CD4-positive, CD25-positive, alpha-beta regulatory T cell (primary cell): ENCODE measurements at regions not wholly inside any gene's neighbourhood (a gene's known extent, or its start where the extent isn't known, plus 50 kb on each side); places are given as distances from the start of the nearest gene placed in this dataset.

ENCODE experiments used
- ATAC-seq, 2 donors: fragments of 150-1000 bp; cut with Tn5 transposase; one replicate each; pipeline ENCODE4 v1.10.0; 2021; ENCODE audit warnings: low read depth in 2 of 2, moderate number of reproducible peaks in 2 of 2, moderate library complexity in 1 of 2
- DNase-seq, 3 donors: peaks; one replicate each; pipeline versions ENCODE4 v3.0.0 to v3.0.0-alpha.2; 2012 to 2022; ENCODE audit warnings: mixed read lengths in 1 of 3
- H3K27ac ChIP-seq: one replicate; pipeline ENCODE4 v1.7.0; 2013; ENCODE audit warnings: mild to moderate bottlenecking, low read length; ENCODE audit not compliant: insufficient read depth, poor library complexity, severe bottlenecking
- H3K27me3 ChIP-seq: one replicate; pipeline ENCODE4 v1.7.0; 2013; ENCODE audit warnings: low read length; ENCODE audit not compliant: control insufficient read depth, insufficient read depth
- H3K36me3 ChIP-seq: one replicate; pipeline ENCODE4 v1.7.0; 2013; ENCODE audit warnings: mild to moderate bottlenecking, low read length, moderate library complexity; ENCODE audit not compliant: control insufficient read depth, insufficient read depth
- H3K4me1 ChIP-seq: 2 replicates; pipeline ENCODE4 v1.7.0; 2013; ENCODE audit warnings: mild to moderate bottlenecking, low read length; ENCODE audit not compliant: insufficient read depth, control insufficient read depth, poor library complexity, severe bottlenecking
- H3K4me3 ChIP-seq: one replicate; pipeline ENCODE4 v1.7.0; 2013; ENCODE audit warnings: low read depth, mild to moderate bottlenecking, low read length, moderate library complexity
- H3K9me3 ChIP-seq, 2 experiments: 1 replicate in 1 of 2; 2 replicates in 1 of 2; pipeline ENCODE4 v1.7.0; 2013; ENCODE audit warnings: low read length in 2 of 2, mild to moderate bottlenecking in 1 of 2, moderate library complexity in 1 of 2; ENCODE audit not compliant: control insufficient read depth in 2 of 2
- H3K27ac Mint-ChIP-seq, 3 donors: one replicate each; pipeline ENCODE4 v1.8.0; 2020 to 2022; ENCODE audit warnings: mild to moderate bottlenecking in 3 of 3, mixed read lengths in 3 of 3, moderate library complexity in 2 of 3
- H3K27me3 Mint-ChIP-seq: one replicate; pipeline ENCODE4 v1.8.0; 2022; ENCODE audit warnings: mild to moderate bottlenecking, mixed read lengths
- H3K36me3 Mint-ChIP-seq: one replicate; pipeline ENCODE4 v1.8.0; 2020; ENCODE audit warnings: mixed read lengths
- H3K4me1 Mint-ChIP-seq, 4 donors: one replicate each; pipeline ENCODE4 v1.8.0; 2020 to 2022; ENCODE audit warnings: mixed read lengths in 4 of 4, mild to moderate bottlenecking in 1 of 4
- H3K4me3 Mint-ChIP-seq, 4 donors: one replicate each; pipeline ENCODE4 v1.8.0; 2020 to 2022; ENCODE audit warnings: mild to moderate bottlenecking in 4 of 4, mixed read lengths in 4 of 4, moderate library complexity in 3 of 4
- H3K9me3 Mint-ChIP-seq, 7 donors: one replicate each; pipeline ENCODE4 v1.8.0; 2020 to 2022; ENCODE audit warnings: mixed read lengths in 7 of 7, mild to moderate bottlenecking in 3 of 7, moderate library complexity in 2 of 7

DNA sequence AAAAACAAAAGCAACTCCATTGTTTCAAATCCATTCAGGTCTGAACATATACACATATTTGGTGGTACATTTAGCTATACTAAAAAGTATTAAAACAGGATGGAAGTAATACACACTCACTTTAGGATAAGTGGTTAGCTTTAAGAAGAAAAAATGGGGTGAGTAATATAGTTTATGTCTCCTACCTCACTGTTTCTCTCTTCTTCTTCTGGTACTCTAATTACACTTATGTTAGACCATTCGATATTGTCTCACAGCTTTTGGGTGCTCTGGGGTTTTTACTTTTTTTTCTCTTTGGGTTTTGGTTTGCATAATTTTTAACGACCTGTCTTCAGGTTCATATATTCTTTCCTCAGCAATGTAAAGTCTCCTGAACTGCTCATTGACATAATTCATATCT, 75.4 kb upstream of the AKAP13 start:
- H3K27ac ChIP-seq: no peak overlapping the region
- no peaks in the 10 kb centered on the region for H3K27me3 ChIP-seq
- Mint-ChIP-seq H3K27me3 (no peaks in the 10 kb centered on the region), H3K36me3 (no peaks in the 10 kb centered on the region), H3K4me3 (no peak overlapping the region), H3K27ac (no peak overlapping the region), H3K4me1 (peaks cover 8 to 19% (median 15%) of the 10 kb centered on the region in 4 donors), H3K9me3 (peaks cover 0 to 1% (median 0%) of the 10 kb centered on the region in 7 donors)
- no peaks in the 10 kb centered on the region for H3K36me3 ChIP-seq
- DNase-seq: no peak
- ATAC-seq: no peak
- peaks cover 8% of the 10 kb centered on the region for H3K4me1 ChIP-seq
- no peak overlapping the region for H3K4me3 ChIP-seq
- no peaks in the 10 kb centered on the region for H3K9me3 ChIP-seq

DNA sequence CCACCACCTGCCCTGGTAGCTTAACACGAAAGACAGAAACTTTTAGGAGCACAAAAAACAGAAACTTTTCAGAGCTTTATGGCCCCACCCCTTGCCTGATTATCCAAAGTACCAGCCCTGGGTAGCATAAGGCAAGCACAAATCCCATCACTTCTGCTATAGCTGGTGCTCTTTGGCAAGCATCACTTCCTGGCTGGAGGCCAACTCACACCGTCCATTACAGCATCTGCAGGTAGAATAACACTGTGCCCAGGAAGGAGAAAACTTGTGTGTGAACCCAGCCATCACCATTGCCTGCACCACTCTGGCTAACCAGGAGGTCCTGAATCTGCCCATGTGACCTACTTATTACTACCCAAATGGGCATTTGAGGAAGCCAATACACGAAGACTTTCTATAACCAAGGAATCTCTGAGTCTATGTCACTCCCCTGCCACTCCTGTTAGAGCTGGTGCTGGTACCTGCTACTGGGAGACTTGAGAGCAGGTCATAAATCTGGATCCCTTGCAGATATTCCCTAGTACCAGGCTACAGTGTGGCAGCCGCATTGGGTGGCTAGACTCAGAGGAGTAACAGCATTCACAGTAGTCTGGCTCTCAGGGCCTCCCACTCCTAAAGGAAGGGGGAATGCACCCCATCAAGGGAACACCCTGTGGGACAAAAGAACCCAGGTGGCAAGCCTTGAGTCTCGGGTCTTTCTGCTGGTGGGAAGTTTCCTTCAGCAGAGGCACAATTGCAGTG, 73.3 kb upstream of the AKAP13 start:
- Mint-ChIP-seq H3K36me3 (no peaks in the 10 kb centered on the region), H3K9me3 (peaks cover 0 to 4% (median 0%) of the 10 kb centered on the region in 7 donors), H3K27ac (peak overlapping the region in 1 of 3 donors; percentile 11), H3K4me3 (no peak overlapping the region), H3K27me3 (no peaks in the 10 kb centered on the region), H3K4me1 (peaks cover 11 to 22% (median 20%) of the 10 kb centered on the region in 4 donors)
- DNase-seq (no peak), ATAC-seq (no peak)
- no peak overlapping the region for H3K4me3 ChIP-seq
- no peaks in the 10 kb centered on the region for H3K36me3 ChIP-seq
- H3K9me3 ChIP-seq: no peaks in the 10 kb centered on the region
- H3K27me3 ChIP-seq: no peaks in the 10 kb centered on the region
- H3K27ac ChIP-seq: no peak overlapping the region
- peaks cover 8% of the 10 kb centered on the region for H3K4me1 ChIP-seq

DNA sequence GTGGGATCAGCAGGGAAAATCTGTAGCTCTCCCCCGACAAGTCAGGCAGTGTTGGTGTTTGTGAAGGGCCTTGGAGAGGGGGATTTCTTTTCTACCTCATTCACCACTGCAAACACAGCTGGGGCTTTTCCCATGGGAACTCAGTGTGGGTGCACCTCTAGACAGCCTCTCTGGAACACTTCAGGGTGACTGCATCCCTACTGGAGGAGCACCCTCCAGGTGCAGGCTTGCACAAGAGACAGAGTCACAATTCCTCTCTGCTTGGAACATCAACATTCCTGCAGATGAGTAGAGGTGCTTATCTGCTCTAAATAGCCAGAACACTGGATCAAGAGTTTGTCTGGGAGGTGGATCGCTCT, 72.7 kb upstream of the AKAP13 start:
- ATAC-seq (no peak), DNase-seq (no peak)
- no peaks in the 10 kb centered on the region for H3K36me3 Mint-ChIP-seq
- no peak overlapping the region for H3K27ac Mint-ChIP-seq
- H3K4me1 ChIP-seq: peaks cover 12% of the 10 kb centered on the region
- H3K27me3 ChIP-seq: no peaks in the 10 kb centered on the region
- peaks cover 0 to 4% (median 0%) of the 10 kb centered on the region in 7 donors for H3K9me3 Mint-ChIP-seq
- no peaks in the 10 kb centered on the region for H3K27me3 Mint-ChIP-seq
- H3K36me3 ChIP-seq: no peaks in the 10 kb centered on the region
- H3K4me1 Mint-ChIP-seq: peaks cover 12 to 26% (median 24%) of the 10 kb centered on the region in 4 donors
- no peak overlapping the region for H3K4me3 Mint-ChIP-seq
- no peak overlapping the region for H3K4me3 ChIP-seq
- H3K27ac ChIP-seq: no peak overlapping the region
- H3K9me3 ChIP-seq: no peaks in the 10 kb centered on the region

DNA sequence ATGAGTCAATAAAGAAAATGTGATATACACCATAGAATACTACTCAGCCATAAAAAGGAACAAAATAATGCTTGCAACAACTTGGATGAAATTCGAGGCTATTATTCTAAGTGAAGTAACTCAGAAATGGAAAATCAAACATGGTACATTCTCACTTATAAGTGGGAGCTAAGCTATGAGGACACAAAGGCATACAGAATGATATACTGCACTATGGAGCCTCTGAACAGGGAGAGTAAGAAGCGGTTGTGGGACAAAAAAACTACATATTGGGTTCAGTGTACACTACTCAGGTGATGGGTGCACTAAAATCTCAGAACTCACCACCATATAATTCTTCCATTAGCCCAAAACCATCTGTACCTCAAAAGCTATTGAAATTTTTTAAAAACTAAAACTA, 68.8 kb upstream of the AKAP13 start:
- Histone ChIP-seq H3K4me3 (no peak overlapping the region), H3K27ac (no peak overlapping the region), H3K4me1 (peaks cover 32% of the 10 kb centered on the region), H3K9me3 (no peaks in the 10 kb centered on the region), H3K27me3 (no peaks in the 10 kb centered on the region), H3K36me3 (no peaks in the 10 kb centered on the region)
- Mint-ChIP-seq H3K27me3 (no peaks in the 10 kb centered on the region), H3K9me3 (peaks cover 0 to 4% (median 0%) of the 10 kb centered on the region in 7 donors), H3K27ac (no peak overlapping the region), H3K4me1 (peaks cover 37 to 51% (median 44%) of the 10 kb centered on the region in 4 donors), H3K36me3 (no peaks in the 10 kb centered on the region), H3K4me3 (peak overlapping the region in 1 of 4 donors; percentile 13)
- no peak for ATAC-seq
- DNase-seq: no peak

DNA sequence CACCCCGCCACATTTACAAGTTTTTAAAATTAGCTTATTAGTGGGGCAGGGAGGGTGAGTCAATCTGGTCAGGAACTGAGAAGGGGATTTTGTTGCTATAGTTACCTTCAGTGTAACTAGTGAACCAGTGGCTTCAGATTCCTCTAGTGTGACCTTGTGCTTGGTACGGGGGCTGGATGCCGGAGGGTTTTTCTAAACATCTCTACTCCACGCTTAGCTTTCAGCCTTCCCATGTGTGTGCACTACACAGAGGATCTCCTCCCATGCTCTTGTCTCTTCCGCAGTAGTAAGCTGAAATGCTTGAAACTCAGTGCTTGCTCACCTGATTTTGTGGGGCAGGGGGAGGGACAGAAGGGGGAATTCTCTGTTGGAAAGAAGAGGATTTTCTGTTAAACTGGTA, 67.9 kb upstream of the AKAP13 start:
- Histone ChIP-seq H3K4me3 (peak overlapping the region; percentile 33), H3K9me3 (no peaks in the 10 kb centered on the region), H3K27ac (no peak overlapping the region), H3K4me1 (peaks cover 36% of the 10 kb centered on the region), H3K27me3 (no peaks in the 10 kb centered on the region), H3K36me3 (no peaks in the 10 kb centered on the region)
- DNase-seq (peak in 1 of 3 donors; percentile 30), ATAC-seq (peak; percentile 47 to 64)
- peaks cover 38 to 55% (median 47%) of the 10 kb centered on the region in 4 donors for H3K4me1 Mint-ChIP-seq
- no peaks in the 10 kb centered on the region for H3K36me3 Mint-ChIP-seq
- H3K4me3 Mint-ChIP-seq: peak overlapping the region in 2 of 4 donors; percentile 22 to 39
- peaks cover 0 to 4% (median 0%) of the 10 kb centered on the region in 7 donors for H3K9me3 Mint-ChIP-seq
- no peaks in the 10 kb centered on the region for H3K27me3 Mint-ChIP-seq
- peak overlapping the region; percentile 13 to 70 (median 28) for H3K27ac Mint-ChIP-seq

DNA sequence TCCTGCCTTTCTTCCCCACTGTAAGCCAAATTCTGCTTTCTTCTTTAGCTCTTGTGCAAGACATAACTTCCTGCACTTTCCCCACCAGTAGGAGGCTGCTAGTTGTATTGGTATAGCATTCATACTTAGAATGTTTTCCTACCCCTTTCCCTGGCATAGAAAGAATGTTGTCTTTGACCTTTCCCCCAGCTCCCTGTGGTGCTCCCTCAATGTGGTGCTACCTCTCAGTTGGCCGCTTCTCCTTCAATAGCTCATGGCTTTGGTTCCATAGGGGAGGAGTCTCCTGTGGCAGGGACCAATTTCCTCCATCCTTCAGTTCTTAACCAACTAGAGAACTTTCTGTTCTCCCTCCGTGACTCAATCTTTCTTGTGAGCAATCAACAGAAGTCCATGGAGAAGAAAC, 67.5 kb upstream of the AKAP13 start:
- no peaks in the 10 kb centered on the region for H3K9me3 ChIP-seq
- no peaks in the 10 kb centered on the region for H3K27me3 Mint-ChIP-seq
- H3K4me1 ChIP-seq: peaks cover 40% of the 10 kb centered on the region
- DNase-seq (no peak), ATAC-seq (no peak)
- peak overlapping the region; percentile 33 for H3K4me3 ChIP-seq
- no peak overlapping the region for H3K27ac ChIP-seq
- H3K4me3 Mint-ChIP-seq: peak overlapping the region in 2 of 4 donors; percentile 1 to 39
- H3K4me1 Mint-ChIP-seq: peaks cover 41 to 60% (median 51%) of the 10 kb centered on the region in 4 donors
- no peaks in the 10 kb centered on the region for H3K36me3 ChIP-seq
- no peaks in the 10 kb centered on the region for H3K36me3 Mint-ChIP-seq
- peaks cover 0 to 4% (median 0%) of the 10 kb centered on the region in 7 donors for H3K9me3 Mint-ChIP-seq
- no peaks in the 10 kb centered on the region for H3K27me3 ChIP-seq
- peak overlapping the region; percentile 12 to 28 (median 13) for H3K27ac Mint-ChIP-seq

DNA sequence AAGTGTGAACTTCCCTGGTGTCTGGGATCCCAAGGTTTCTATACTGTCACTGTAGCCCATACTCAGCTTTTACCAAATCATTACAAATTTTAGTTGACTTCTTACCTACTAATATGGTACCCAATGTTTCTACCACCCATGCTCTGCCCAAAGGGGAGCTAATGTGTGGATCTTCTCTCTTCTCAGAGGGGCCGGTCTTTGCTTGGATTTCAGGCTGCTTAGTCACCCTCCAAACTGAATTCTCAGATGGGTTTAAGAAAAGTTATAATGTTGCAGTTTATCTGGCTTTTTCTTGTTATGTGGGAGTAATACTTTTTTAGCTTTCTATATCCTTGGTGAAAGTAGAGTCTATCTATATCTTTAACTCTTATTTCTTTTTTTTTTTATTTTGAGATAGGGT, 67.1 kb upstream of the AKAP13 start:
- H3K27me3 Mint-ChIP-seq: no peaks in the 10 kb centered on the region
- H3K36me3 Mint-ChIP-seq: no peaks in the 10 kb centered on the region
- H3K27ac Mint-ChIP-seq: peak overlapping the region in 2 of 3 donors; percentile 13 to 28
- peaks cover 44% of the 10 kb centered on the region for H3K4me1 ChIP-seq
- H3K4me3 Mint-ChIP-seq: no peak overlapping the region
- no peak overlapping the region for H3K27ac ChIP-seq
- no peaks in the 10 kb centered on the region for H3K36me3 ChIP-seq
- H3K9me3 ChIP-seq: no peaks in the 10 kb centered on the region
- no peak for DNase-seq
- peaks cover 43 to 61% (median 54%) of the 10 kb centered on the region in 4 donors for H3K4me1 Mint-ChIP-seq
- no peak for ATAC-seq
- no peaks in the 10 kb centered on the region for H3K27me3 ChIP-seq
- H3K9me3 Mint-ChIP-seq: peaks cover 0 to 4% (median 0%) of the 10 kb centered on the region in 7 donors
- H3K4me3 ChIP-seq: no peak overlapping the region

DNA sequence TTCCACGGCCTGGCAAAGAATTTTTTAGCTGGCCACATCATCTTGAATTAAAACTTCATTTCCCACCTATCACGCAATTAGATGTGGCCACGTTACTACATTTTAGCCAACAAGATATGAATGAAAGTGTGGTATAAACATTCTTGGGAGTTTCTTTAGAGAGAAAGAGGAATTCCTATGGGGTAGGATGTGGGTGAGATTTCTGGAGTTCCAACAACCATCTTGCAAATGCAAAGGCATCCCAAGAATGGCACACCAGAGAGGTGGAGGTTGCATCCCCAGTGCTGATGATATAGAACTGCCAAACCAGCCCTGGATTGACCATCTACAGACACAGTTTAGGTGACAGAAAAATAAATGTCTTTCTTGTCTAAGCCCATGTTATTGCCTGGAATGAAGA, 66.3 kb upstream of the AKAP13 start:
- ATAC-seq (no peak), DNase-seq (no peak)
- Mint-ChIP-seq H3K4me3 (no peak overlapping the region), H3K36me3 (no peaks in the 10 kb centered on the region), H3K4me1 (peaks cover 41 to 61% (median 51%) of the 10 kb centered on the region in 4 donors), H3K27me3 (no peaks in the 10 kb centered on the region), H3K27ac (no peak overlapping the region), H3K9me3 (peaks cover 0 to 2% (median 0%) of the 10 kb centered on the region in 7 donors)
- Histone ChIP-seq H3K27me3 (no peaks in the 10 kb centered on the region), H3K9me3 (no peaks in the 10 kb centered on the region), H3K27ac (no peak overlapping the region), H3K4me3 (no peak overlapping the region), H3K4me1 (peaks cover 47% of the 10 kb centered on the region), H3K36me3 (no peaks in the 10 kb centered on the region)
